Upper lobe of right lung (tissue), 1 donor: ENCODE measurements at regions not wholly inside any gene's neighbourhood (a gene's known extent, or its start where the extent isn't known, plus 50 kb on each side); places are given as distances from the start of the nearest gene placed in this dataset.

Experiments
- ATAC-seq: fragments of 200-7000 bp; cut with Tn5 transposase; one replicate; pipeline ENCODE4 v1.9.1; 2020; ENCODE audit warnings: mild to moderate bottlenecking, moderate library complexity
- DNase-seq: peaks from one replicate; pipeline ENCODE4 v3.0.0-alpha.2; 2020
- H3K27ac ChIP-seq: fragments of 200-600 bp; one replicate; pipeline ENCODE4 v1.8.0; 2022
- H3K27me3 ChIP-seq: fragments of 200-600 bp; one replicate; pipeline ENCODE4 v1.8.0; 2022; ENCODE audit warnings: mild to moderate bottlenecking
- H3K36me3 ChIP-seq: fragments of 200-600 bp; one replicate; pipeline ENCODE4 v1.8.0; 2022
- H3K4me1 ChIP-seq: fragments of 200-600 bp; one replicate; pipeline ENCODE4 v1.8.0; 2022
- H3K4me3 ChIP-seq: fragments of 200-600 bp; one replicate; pipeline ENCODE4 v1.8.0; 2022; ENCODE audit warnings: mild to moderate bottlenecking
- H3K9me3 ChIP-seq: fragments of 200-600 bp; one replicate; pipeline ENCODE4 v1.8.0; 2022
- intact Hi-C: fragments of 100-400 bp; cut with DNase I; formaldehyde crosslinking; loops from one replicate; pipeline ENCODE4 v1.11.0; 2022
- TF ChIP-seq, protein P1 (sequence below): fragments of 200-600 bp; IDR thresholded peaks from one replicate; pipeline ENCODE4 v1.8.0; 2022; ENCODE audit warnings: antibody characterized with exemption
- donor health status: DM: no; HTN: yes; CAD: no; lungs with severe emphysema.

DNA sequence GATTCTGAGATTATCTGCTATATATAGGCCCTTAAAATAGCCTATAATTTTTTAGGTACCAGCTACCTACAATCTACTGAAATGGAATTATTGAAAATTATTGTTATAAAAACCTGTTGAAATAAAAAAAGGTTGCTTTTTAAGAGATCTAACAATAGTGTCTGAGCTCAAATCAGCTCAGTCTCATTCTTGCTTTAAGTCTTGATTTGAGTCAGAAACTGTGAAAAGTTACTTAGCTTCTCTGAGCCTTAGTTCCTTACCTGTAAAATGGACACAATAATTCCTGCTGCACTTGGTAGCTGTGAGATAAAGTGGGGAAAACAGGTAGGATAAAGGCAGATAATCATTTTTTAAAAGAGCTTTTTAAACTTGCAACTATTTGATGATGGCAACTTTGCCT, 118.8 kb upstream of the UBE2E2 start:
- Histone ChIP-seq H3K27me3 (no peaks in the 10 kb centered on the region), H3K27ac (no peak overlapping the region), H3K4me1 (no peaks in the 10 kb centered on the region), H3K9me3 (no peaks in the 10 kb centered on the region), H3K36me3 (no peaks in the 10 kb centered on the region), H3K4me3 (no peak overlapping the region)
- TF ChIP-seq, protein P1, sequence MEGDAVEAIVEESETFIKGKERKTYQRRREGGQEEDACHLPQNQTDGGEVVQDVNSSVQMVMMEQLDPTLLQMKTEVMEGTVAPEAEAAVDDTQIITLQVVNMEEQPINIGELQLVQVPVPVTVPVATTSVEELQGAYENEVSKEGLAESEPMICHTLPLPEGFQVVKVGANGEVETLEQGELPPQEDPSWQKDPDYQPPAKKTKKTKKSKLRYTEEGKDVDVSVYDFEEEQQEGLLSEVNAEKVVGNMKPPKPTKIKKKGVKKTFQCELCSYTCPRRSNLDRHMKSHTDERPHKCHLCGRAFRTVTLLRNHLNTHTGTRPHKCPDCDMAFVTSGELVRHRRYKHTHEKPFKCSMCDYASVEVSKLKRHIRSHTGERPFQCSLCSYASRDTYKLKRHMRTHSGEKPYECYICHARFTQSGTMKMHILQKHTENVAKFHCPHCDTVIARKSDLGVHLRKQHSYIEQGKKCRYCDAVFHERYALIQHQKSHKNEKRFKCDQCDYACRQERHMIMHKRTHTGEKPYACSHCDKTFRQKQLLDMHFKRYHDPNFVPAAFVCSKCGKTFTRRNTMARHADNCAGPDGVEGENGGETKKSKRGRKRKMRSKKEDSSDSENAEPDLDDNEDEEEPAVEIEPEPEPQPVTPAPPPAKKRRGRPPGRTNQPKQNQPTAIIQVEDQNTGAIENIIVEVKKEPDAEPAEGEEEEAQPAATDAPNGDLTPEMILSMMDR = no peak
- intact Hi-C loops = no loop called here
- DNase-seq = no peak
- no peak for ATAC-seq

DNA sequence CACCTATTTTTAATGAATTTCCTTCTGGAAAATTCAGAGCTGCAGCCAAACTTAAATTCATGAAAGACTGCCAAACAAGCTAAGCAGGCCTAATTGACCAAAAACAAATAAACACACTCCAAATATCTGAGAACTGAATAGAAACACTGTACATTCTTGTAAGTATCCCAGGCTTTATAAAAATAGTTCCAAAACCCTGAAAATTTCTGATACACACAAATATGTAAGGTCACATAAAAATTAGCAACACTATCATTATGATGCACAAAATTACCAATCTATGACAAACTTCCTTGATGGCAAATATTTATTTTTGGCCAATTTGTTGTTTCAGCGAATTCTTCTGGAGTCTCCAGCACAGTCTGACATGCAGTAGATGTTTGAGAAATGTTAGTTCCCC, 117.9 kb upstream of the UBE2E2 start:
- Histone ChIP-seq H3K36me3 (no peaks in the 10 kb centered on the region), H3K4me3 (no peak overlapping the region), H3K27ac (no peak overlapping the region), H3K27me3 (no peaks in the 10 kb centered on the region), H3K4me1 (no peaks in the 10 kb centered on the region), H3K9me3 (no peaks in the 10 kb centered on the region)
- intact Hi-C loops = no loop called here
- DNase-seq (no peak), ATAC-seq (no peak)
- TF ChIP-seq, protein P1 = no peak

DNA sequence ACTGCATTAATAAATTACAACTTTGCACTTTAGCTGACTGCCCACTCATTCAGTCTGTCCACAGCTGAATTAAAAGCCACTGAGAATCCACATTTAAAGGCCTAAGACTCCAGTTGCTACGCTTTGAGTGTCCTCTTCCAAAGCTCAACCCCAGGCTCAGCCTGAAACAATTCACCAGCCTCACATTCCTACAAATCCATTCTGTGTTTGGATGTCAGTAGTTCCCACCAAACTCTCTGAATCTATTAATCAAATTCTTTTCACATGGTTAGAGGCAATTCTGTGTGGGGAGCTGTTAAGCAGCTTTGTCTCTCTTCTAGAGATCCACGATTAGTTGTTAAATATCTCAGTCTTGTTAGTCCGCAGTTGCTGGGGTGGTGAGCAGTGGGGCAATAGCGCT, 116.8 kb upstream of the UBE2E2 start:
- TF ChIP-seq, protein P1 = no peak
- H3K9me3 ChIP-seq = no peaks in the 10 kb centered on the region
- no peaks in the 10 kb centered on the region for H3K36me3 ChIP-seq
- no peak for ATAC-seq
- no peak overlapping the region for H3K27ac ChIP-seq
- DNase-seq = no peak
- no peaks in the 10 kb centered on the region for H3K27me3 ChIP-seq
- no peaks in the 10 kb centered on the region for H3K4me1 ChIP-seq
- intact Hi-C loops = no loop called here
- no peak overlapping the region for H3K4me3 ChIP-seq

DNA sequence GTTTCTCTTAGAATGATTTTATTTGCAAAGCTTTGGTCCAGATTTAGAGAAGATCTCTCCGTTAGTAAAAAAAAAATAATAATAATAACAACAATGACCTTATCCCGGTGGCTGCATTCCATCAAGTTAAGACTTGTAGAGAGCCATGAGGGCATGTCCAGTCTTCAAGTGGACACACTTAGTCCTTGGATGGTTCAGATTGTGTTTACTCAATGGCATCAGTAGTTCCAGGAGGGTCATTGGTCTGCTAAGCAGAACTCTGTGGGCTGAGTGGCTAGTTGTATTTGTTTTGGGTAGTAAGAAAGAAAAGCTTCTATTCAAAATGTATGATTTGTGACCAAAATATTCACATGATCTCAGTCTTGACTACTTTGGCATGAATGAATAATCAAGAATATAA, 116.3 kb upstream of the UBE2E2 start:
- ATAC-seq = no peak
- intact Hi-C loops = no loop called here
- TF ChIP-seq, protein P1 = no peak

DNA sequence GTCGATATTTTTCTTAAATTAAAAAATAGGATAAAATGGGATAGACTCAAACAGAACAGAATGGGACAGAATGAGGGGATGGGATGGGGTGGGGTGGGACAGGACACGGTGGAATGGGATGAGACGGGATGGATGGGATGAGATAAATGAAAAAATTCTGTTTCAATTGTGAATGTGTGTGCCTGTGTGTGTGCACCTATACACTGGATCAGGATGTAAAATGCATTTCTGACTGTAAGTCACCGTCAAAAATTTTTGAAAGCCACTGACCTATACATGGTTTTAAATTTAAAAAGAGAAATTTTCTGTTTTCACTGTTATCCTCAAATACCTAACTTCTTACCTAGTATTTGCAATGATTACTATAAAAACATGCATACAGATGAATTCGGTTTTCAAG, 108.7 kb upstream of the UBE2E2 start:
- H3K4me3 ChIP-seq = no peak overlapping the region
- H3K4me1 ChIP-seq = no peaks in the 10 kb centered on the region
- H3K27me3 ChIP-seq = no peaks in the 10 kb centered on the region
- no peak overlapping the region for H3K27ac ChIP-seq
- TF ChIP-seq, protein P1 = no peak
- ATAC-seq = no peak
- H3K36me3 ChIP-seq = no peaks in the 10 kb centered on the region
- intact Hi-C loops = no loop called here
- no peaks in the 10 kb centered on the region for H3K9me3 ChIP-seq
- no peak for DNase-seq

More for the DNA sequence above, 116.3 kb upstream of the UBE2E2 start:
- H3K4me3 ChIP-seq = no peak overlapping the region
- H3K27ac ChIP-seq = no peak overlapping the region
- no peaks in the 10 kb centered on the region for H3K4me1 ChIP-seq
- no peaks in the 10 kb centered on the region for H3K9me3 ChIP-seq
- no peaks in the 10 kb centered on the region for H3K27me3 ChIP-seq
- H3K36me3 ChIP-seq = no peaks in the 10 kb centered on the region
- no peak for DNase-seq

DNA sequence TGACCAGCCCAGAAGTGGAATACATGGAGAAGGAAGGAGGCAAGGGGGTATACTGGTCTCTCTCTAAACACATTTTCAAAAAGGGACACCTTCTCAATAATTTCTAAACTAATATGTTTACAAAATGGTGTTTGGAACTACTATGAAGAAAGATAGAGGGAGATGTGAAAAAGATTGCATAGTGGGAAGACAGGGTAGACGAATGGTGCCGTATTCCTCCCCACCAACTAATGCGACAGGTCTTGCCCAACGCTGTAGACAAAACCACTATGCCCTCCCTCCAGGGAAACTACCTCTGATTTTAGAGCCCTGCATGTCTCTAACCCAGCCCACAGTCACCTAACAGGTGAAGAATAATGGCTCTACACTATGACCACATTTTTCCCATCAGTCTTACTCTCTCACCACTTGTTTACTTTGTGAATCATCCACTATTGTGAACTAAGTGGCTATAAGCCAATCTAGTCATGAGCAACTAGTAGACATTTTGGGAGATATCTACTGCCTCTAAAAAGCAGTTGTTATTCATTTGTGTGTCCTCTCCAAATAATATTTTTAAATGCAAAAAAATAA, 108.2 kb upstream of the UBE2E2 start:
- Histone ChIP-seq H3K4me1 (no peaks in the 10 kb centered on the region), H3K4me3 (no peak overlapping the region), H3K36me3 (no peaks in the 10 kb centered on the region), H3K27me3 (no peaks in the 10 kb centered on the region), H3K27ac (no peak overlapping the region), H3K9me3 (no peaks in the 10 kb centered on the region)
- intact Hi-C loops = no loop called here
- peak; percentile 48 for ATAC-seq
- DNase-seq = no peak
- TF ChIP-seq, protein P1 = no peak
